ENCODE measurements at regions not wholly inside any gene's neighbourhood (a gene's known extent, or its start where the extent isn't known, plus 50 kb on each side); places are given as distances from the start of the nearest gene placed in this dataset.

DNA sequence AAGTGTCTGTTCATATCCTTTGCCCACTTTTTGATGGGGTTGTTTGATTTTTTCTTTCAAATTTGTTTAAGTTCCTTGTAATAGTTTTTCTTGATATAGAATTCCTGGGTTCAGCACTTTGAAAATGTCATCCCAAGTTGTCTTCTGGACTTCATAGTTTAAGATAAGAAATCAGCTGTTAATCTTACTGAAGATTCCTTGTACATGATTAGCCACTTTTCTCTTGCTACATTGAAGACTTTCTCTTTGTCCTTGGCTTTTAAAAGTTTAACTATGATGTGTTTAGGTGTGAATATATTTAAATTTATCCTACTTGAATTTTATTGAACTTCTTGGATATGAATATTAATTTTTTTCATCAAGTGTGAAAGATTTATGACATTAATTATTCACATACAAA, 387.2 kb upstream of the CWC22 start:
- ChIA-PET CTCF (no interaction called here), POLR2A (ENCODE audit: unreplicated experiment) (interaction anchor here (0.5 kb wide), 1 partner anchor 24 kb away, joined by 4 read pairs; no protein-coding TSS in a partner anchor)
- no peak overlapping the region for H2BK20ac ChIP-seq (ENCODE audit: low read depth, low read length)
- no peaks in the 10 kb centered on the region for H3K9me1 ChIP-seq (ENCODE audit: insufficient read depth, low read length)
- no peak overlapping the region for H3K27ac ChIP-seq (ENCODE audit: insufficient read depth, low read length)
- no peaks in the 10 kb centered on the region for H4K20me1 ChIP-seq (ENCODE audit: insufficient read depth, low read length)
- no peaks in the 10 kb centered on the region for H3K4me1 ChIP-seq (ENCODE audit: control insufficient read depth, insufficient read depth, low read length)
- H2AK5ac ChIP-seq (ENCODE audit: low read depth, low read length): no peak overlapping the region
- no peak overlapping the region for H3K14ac ChIP-seq (replicated peaks; ENCODE audit: low read depth, low read length)
- TF ChIP-seq CHD1 (IDR thresholded peaks at IDR 0.05; ENCODE audit: low read depth, low read length): no peak
- no peak for TF ChIP-seq RFX5 (IDR thresholded peaks at IDR 0.05; ENCODE audit: low read depth, low read length)
- TF ChIP-seq RCOR1 (IDR thresholded peaks at IDR 0.05; ENCODE audit: insufficient replicate concordance, low read length): no peak
- no peak for TF ChIP-seq NFE2L2 (IDR thresholded peaks at IDR 0.05; ENCODE audit: low read depth, low read length)
- no peak for TF ChIP-seq SMC3 (IDR thresholded peaks at IDR 0.05; ENCODE audit: low read depth, low read length)
- TF ChIP-seq, protein P1, sequence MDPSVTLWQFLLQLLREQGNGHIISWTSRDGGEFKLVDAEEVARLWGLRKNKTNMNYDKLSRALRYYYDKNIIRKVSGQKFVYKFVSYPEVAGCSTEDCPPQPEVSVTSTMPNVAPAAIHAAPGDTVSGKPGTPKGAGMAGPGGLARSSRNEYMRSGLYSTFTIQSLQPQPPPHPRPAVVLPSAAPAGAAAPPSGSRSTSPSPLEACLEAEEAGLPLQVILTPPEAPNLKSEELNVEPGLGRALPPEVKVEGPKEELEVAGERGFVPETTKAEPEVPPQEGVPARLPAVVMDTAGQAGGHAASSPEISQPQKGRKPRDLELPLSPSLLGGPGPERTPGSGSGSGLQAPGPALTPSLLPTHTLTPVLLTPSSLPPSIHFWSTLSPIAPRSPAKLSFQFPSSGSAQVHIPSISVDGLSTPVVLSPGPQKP (IDR thresholded peaks at IDR 0.05; ENCODE audit: borderline replicate concordance, low read depth, low read length): no peak
- no peak for TF ChIP-seq MAFK (IDR thresholded peaks at IDR 0.05; ENCODE audit: low read depth, low read length)
- TF ChIP-seq MXI1 (IDR thresholded peaks at IDR 0.05; ENCODE audit: borderline replicate concordance, low read depth, low read length): no peak
- H3K36me3 ChIP-seq (ENCODE audit: control insufficient read depth, insufficient read depth, low read length): no peaks in the 10 kb centered on the region
- no peak overlapping the region for H3K4me3 ChIP-seq (ENCODE audit: insufficient read depth, low read depth, low read length)
- no peak overlapping the region for H4K8ac ChIP-seq (ENCODE audit: low read depth in 2 of 2, low read length in 2 of 2)
- H3K9ac ChIP-seq (ENCODE audit: low read depth, low read length): no peak overlapping the region
- no peak overlapping the region for H3K4me2 ChIP-seq (ENCODE audit: low read depth, low read length)
- H3K9me3 ChIP-seq (ENCODE audit: control insufficient read depth, insufficient read depth, low read length): peaks cover 4% of the 10 kb centered on the region; the same call in 1 of the 2 replicates
- no peaks in the 10 kb centered on the region for H3K79me1 ChIP-seq (ENCODE audit: low read depth in 1 of 2, low read length in 2 of 2)
- no peak overlapping the region for H3K56ac ChIP-seq (ENCODE audit: extremely low read depth, insufficient read depth, low read length)
- H3K23ac ChIP-seq (ENCODE audit: low read depth, low read length): no peak overlapping the region
- no peak overlapping the region for H3K4ac ChIP-seq (ENCODE audit: low read depth, low read length)
- DNase-seq (no peak), ATAC-seq (ENCODE audit: low read depth) (no peak)
- H4K91ac ChIP-seq (ENCODE audit: insufficient read depth, low read depth, low read length): no peak overlapping the region
- H2BK5ac ChIP-seq (ENCODE audit: low read depth, low read length, poor library complexity, severe bottlenecking): no peak overlapping the region
- dilution Hi-C loops (cut with HindIII; ENCODE audit: low sequenced_read_pairs, unreplicated experiment): no loop called here
- H2BK15ac ChIP-seq (ENCODE audit: low read depth, low read length): no peak overlapping the region
- in situ Hi-C loops (cut with MboI; ENCODE audit: low sequenced_read_pairs): no loop called here
- H3K27me3 ChIP-seq (ENCODE audit: control insufficient read depth, insufficient read depth, low read length): no peaks in the 10 kb centered on the region
- no peak overlapping the region for H3K18ac ChIP-seq (ENCODE audit: low read depth, low read length)
- H2AK9ac ChIP-seq (replicated peaks; ENCODE audit: low read depth, low read length, poor library complexity): no peak overlapping the region
- H4K5ac ChIP-seq (ENCODE audit: low read depth, low read length): no peak overlapping the region
- no TSS peak for BruUV-seq (replicated peaks)
- no peak overlapping the region for H2AFZ ChIP-seq (replicated peaks; ENCODE audit: low read length, poor library complexity)
- H2BK120ac ChIP-seq (ENCODE audit: low read depth, low read length): no peak overlapping the region
- intact Hi-C loops (cut with micrococcal nuclease): no loop called here
